ENCODE measurements at regions not wholly inside any gene's neighbourhood (a gene's known extent, or its start where the extent isn't known, plus 50 kb on each side); places are given as distances from the start of the nearest gene placed in this dataset.

DNA sequence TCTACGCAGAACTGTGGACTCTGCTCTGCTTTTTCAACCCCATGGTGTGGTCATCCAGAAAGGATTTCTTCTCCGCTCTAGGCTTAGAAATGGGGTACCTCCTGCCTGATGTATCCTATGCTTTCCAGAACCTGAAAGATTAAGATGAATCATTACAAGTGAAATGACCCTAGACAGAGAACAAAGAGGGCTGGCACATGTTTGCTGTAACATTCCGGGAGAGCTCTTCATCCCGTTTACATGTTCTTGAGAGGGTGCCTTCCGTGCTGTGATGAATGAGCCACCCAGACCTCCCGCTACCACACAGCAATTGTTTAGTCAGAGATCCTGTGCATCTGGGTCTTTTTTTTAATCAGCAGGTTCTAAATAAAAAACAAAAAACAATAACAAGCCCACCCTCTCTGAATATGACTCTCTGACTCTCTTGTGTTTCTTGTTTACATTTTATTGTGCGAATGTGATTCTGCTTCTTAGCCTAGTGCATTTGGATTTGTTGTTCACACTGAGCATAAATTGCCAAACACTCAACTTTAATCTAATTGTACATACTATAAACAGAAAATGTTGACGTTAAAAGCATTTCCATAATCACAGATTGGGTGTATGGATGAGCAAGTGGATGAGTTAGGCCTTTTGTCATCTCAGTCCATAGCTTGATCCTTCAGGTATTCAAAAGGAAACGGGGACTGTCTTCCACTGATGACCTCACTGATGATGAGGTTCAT, 87.1 kb downstream of the GPR88 start (continued):
- TF ChIP-seq MAFK (IDR thresholded peaks at IDR 0.05; ENCODE audit: low read depth, low read length) (no peak), CHD1 (IDR thresholded peaks at IDR 0.05; ENCODE audit: low read depth, low read length) (no peak)

DNA sequence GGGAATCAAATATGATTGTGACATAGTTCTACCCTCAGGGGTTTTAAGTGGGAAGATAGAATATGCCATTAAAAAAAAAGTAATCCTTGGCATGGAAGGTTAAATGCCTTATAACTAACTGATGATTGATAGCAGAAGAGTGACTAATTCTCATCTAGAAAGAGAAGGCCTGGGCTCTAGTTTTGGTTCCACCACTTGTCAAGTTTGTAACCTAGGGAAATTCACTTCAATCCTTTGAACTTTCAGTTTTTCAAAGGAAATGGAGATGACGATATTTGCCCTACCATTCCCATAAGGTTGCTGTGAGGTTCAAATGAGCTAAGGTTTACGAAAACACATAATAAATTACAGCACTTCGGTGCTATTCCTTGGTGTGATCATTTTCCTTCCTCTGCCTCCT, 88.5 kb downstream of the GPR88 start:
- Histone ChIP-seq H3K4me1 (ENCODE audit: control insufficient read depth, insufficient read depth, low read length) (peaks cover 34% of the 10 kb centered on the region), H3K14ac (replicated peaks; ENCODE audit: low read depth, low read length) (peak overlapping the region; percentile 65; the same call in 1 of the 2 replicates), H2AK9ac (replicated peaks; ENCODE audit: low read depth, low read length, poor library complexity) (no peak overlapping the region), H2BK20ac (ENCODE audit: low read depth, low read length) (peak overlapping the region; percentile 73; the same call in 1 of the 2 replicates), H3K4ac (ENCODE audit: low read depth, low read length) (peak overlapping the region; percentile 47; the same call in 1 of the 2 replicates), H3K9ac (ENCODE audit: low read depth, low read length) (no peak overlapping the region), H3K23ac (ENCODE audit: low read depth, low read length) (peak overlapping the region; percentile 33; the same call in 1 of the 2 replicates), H2AFZ (replicated peaks; ENCODE audit: low read length, poor library complexity) (no peak overlapping the region), H4K5ac (ENCODE audit: low read depth, low read length) (peak overlapping the region; percentile 74; the same call in 1 of the 2 replicates), H3K18ac (ENCODE audit: low read depth, low read length) (peak overlapping the region; percentile 95; the same call in 1 of the 2 replicates), H2AK5ac (ENCODE audit: low read depth, low read length) (no peak overlapping the region), H3K79me1 (ENCODE audit: low read depth in 1 of 2, low read length in 2 of 2) (no peaks in the 10 kb centered on the region), H4K20me1 (ENCODE audit: insufficient read depth, low read length) (no peaks in the 10 kb centered on the region), H3K36me3 (ENCODE audit: control insufficient read depth, insufficient read depth, low read length) (no peaks in the 10 kb centered on the region), H3K27me3 (ENCODE audit: control insufficient read depth, insufficient read depth, low read length) (no peaks in the 10 kb centered on the region), H2BK120ac (ENCODE audit: low read depth, low read length) (peak overlapping the region; percentile 92), H3K9me1 (ENCODE audit: insufficient read depth, low read length) (peaks cover 17% of the 10 kb centered on the region; the same call in 1 of the 2 replicates), H2BK15ac (ENCODE audit: low read depth, low read length) (peak overlapping the region; percentile 85), H4K8ac (ENCODE audit: low read depth in 2 of 2, low read length in 2 of 2) (peak overlapping the region; percentile 65 to 77), H3K4me3 (ENCODE audit: insufficient read depth, low read depth, low read length) (no peak overlapping the region), H3K4me2 (ENCODE audit: low read depth, low read length) (no peak overlapping the region), H3K56ac (ENCODE audit: extremely low read depth, insufficient read depth, low read length) (no peak overlapping the region), H2BK5ac (ENCODE audit: low read depth, low read length, poor library complexity, severe bottlenecking) (peak overlapping the region; percentile 98), H3K27ac (ENCODE audit: insufficient read depth, low read length) (no peak overlapping the region), H3K9me3 (ENCODE audit: control insufficient read depth, insufficient read depth, low read length) (peaks cover 4% of the 10 kb centered on the region; the same call in 1 of the 2 replicates), H4K91ac (ENCODE audit: insufficient read depth, low read depth, low read length) (peak overlapping the region; percentile 79)
- no peak for ATAC-seq (ENCODE audit: low read depth)
- peak; percentile 17 for DNase-seq
- intact Hi-C loops (cut with micrococcal nuclease) (loop anchor here (10.0 kb wide), 1 partner anchor 168 kb away; no protein-coding TSS in a partner anchor), dilution Hi-C loops (cut with HindIII; ENCODE audit: low sequenced_read_pairs, unreplicated experiment) (no loop called here), in situ Hi-C loops (cut with MboI; ENCODE audit: low sequenced_read_pairs) (no loop called here)
- CTCF ChIA-PET = interaction anchor here (0.7 to 1.6 kb wide), 2 partner anchors 19 to 36 kb away, joined by 3 to 4 read pairs; no protein-coding TSS in a partner anchor
- no TSS peak for BruUV-seq (replicated peaks)
- TF ChIP-seq SMC3 (IDR thresholded peaks at IDR 0.05; ENCODE audit: low read depth, low read length) = no peak
- no peak for TF ChIP-seq POLR2A (IDR thresholded peaks at IDR 0.05; ENCODE audit: low read depth, low read length)
- TF ChIP-seq BHLHE40 (IDR thresholded peaks at IDR 0.05; ENCODE audit: low read depth, low read length) = no peak
- no peak for TF ChIP-seq FOS (IDR thresholded peaks at IDR 0.05; ENCODE audit: low read depth, low read length)
- TF ChIP-seq MAFK (IDR thresholded peaks at IDR 0.05; ENCODE audit: low read depth, low read length) = no peak
- TF ChIP-seq NFE2L2 (IDR thresholded peaks at IDR 0.05; ENCODE audit: low read depth, low read length) = no peak
- TF ChIP-seq CEBPB (IDR thresholded peaks at IDR 0.05; ENCODE audit: low read depth, low read length) = 0 out of 2 replicates have a peak, but pooled peaks have one; percentile 19
- TF ChIP-seq RFX5 (IDR thresholded peaks at IDR 0.05; ENCODE audit: low read depth, low read length) = no peak
- POLR2A ChIA-PET (ENCODE audit: unreplicated experiment) = no interaction called here
- WGBS, 2 experiments (ENCODE audit: extremely low coverage in 2 of 2, insufficient read length in 1 of 2) = no CpG with 5 or more reads among the region's 3 CpGs
